BJ (cell line): ENCODE measurements at regions not wholly inside any gene's neighbourhood (a gene's known extent, or its start where the extent isn't known, plus 50 kb on each side); places are given as distances from the start of the nearest gene placed in this dataset.

Source experiments
- CTCF ChIA-PET: fragments of 350-600 bp; formaldehyde crosslinking; extraction: SDS; loops from one replicate; lab custom pipeline; 2021; ENCODE audit warnings: antibody characterized with exemption, inconsistent platforms; lab: Yijun Ruan, JAX
- POLR2A ChIA-PET: fragments of 300-600 bp; sonication (Branson Sonifier 250); formaldehyde crosslinking; extraction: SDS; loops from one replicate; lab custom pipeline; 2021; ENCODE audit warnings: antibody characterized with exemption; lab: Charles Lee
- DNase-seq: peaks from one replicate; pipeline ENCODE4 v3.0.0-alpha.2; 2011; ENCODE audit warnings: low read depth
- H3K27me3 ChIP-seq: 2 replicates; pipeline ENCODE4 v1.6.0; 2011; ENCODE audit warnings: low read length; ENCODE audit not compliant: control insufficient read depth, insufficient read depth
- H3K36me3 ChIP-seq: 2 replicates; pipeline ENCODE4 v1.5.1; 2011; ENCODE audit warnings: low read length; ENCODE audit not compliant: control insufficient read depth, insufficient read depth
- H3K4me3 ChIP-seq: 2 replicates; pipeline ENCODE4 v1.5.1; 2011; ENCODE audit warnings: low read depth, mild to moderate bottlenecking, control low read depth, low read length
- TF ChIP-seq, protein P1 (sequence below): IDR thresholded peaks from 2 replicates; pipeline ENCODE4 v1.5.1; 2011; ENCODE audit warnings: low read depth, mild to moderate bottlenecking, control low read depth, inconsistent platforms, low read length, moderate library complexity; ENCODE audit not compliant: insufficient read depth

DNA sequence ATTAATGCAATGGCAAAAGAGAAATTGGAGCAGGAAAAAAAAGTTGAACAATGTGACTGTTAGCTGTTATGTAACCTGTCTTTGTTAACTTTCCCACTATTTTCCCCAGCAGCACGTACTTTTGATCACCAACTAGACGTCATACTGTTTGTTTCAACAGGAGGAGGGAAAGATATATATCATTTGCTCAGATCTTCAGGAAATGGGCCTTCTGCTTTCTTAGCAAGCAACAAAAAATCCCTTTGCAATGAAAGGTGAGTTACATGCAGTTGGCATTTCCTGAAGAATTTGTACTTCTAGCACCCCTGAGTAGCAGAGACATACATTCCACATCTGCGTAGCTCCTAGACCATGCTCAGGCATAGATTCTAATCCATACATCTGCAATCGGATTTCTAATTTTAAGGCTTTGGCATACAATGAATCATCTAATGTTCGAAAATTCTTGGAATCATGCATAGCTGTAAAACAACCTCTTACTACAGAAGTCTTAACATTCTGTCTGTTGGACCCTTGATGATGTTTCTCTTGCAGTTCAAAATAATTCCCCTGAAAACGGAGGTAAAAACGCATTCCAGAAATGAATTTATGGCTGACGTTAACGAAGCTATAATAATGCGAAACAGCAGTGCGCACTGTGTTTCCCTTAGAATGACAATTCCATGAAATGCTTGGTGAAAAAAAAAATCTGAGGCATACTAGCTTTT lies 286.9 kb upstream of the MGMT start:
- ChIA-PET CTCF (interaction anchor here (1.2 kb wide), 1 partner anchor 53 kb away, joined by 3 read pairs; no protein-coding TSS in a partner anchor), POLR2A (no interaction called here)
- no peaks in the 10 kb centered on the region for H3K27me3 ChIP-seq
- no peak overlapping the region for H3K4me3 ChIP-seq
- TF ChIP-seq, protein P1, sequence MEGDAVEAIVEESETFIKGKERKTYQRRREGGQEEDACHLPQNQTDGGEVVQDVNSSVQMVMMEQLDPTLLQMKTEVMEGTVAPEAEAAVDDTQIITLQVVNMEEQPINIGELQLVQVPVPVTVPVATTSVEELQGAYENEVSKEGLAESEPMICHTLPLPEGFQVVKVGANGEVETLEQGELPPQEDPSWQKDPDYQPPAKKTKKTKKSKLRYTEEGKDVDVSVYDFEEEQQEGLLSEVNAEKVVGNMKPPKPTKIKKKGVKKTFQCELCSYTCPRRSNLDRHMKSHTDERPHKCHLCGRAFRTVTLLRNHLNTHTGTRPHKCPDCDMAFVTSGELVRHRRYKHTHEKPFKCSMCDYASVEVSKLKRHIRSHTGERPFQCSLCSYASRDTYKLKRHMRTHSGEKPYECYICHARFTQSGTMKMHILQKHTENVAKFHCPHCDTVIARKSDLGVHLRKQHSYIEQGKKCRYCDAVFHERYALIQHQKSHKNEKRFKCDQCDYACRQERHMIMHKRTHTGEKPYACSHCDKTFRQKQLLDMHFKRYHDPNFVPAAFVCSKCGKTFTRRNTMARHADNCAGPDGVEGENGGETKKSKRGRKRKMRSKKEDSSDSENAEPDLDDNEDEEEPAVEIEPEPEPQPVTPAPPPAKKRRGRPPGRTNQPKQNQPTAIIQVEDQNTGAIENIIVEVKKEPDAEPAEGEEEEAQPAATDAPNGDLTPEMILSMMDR: no peak
- no peak for DNase-seq
- H3K36me3 ChIP-seq: no peaks in the 10 kb centered on the region

DNA sequence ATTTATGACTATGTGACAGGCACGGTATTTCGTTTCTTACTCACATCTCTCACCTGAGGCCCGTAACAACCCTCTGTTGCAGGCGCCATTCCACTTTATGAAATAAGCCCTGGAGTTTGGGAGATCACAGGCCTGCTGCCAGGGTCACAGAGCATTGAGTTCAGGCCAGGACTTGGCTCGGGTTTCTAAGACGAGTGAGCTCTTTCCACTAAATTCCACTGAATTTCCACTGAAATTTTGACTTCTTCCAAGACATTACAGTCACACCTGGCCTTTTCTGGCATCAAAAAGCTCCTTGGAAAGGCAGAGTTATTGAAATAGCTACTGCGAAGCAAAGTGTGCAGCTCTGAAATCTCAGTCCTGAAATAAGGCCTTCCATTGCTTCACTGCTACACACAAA lies 282.8 kb upstream of the MGMT start:
- CTCF ChIA-PET: no interaction called here

DNA sequence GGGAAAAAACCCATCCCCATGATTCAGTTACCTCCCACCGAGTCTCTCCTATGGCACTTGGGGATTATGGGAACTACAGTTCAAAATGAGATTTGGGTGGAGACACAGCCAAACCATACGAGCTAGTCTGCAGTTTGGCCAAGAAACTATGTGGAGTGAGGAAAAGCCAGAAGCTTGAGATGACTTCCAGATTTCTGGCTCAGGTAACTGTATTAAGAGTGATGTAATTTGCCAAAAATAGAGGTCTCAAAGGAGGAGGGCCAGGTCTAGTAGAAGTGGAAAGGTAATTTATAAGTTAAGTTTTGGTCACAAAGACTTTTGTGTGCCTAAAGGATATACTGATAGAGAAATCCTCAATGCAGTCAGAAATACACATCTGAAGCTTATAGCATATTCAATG lies 279.7 kb upstream of the MGMT start:
- ChIA-PET POLR2A (no interaction called here), CTCF (no interaction called here)
- no peaks in the 10 kb centered on the region for H3K27me3 ChIP-seq
- H3K36me3 ChIP-seq: no peaks in the 10 kb centered on the region
- no peak for DNase-seq
- TF ChIP-seq, protein P1: no peak
- H3K4me3 ChIP-seq: no peak overlapping the region

More for the DNA sequence above, 282.8 kb upstream of the MGMT start:
- Histone ChIP-seq H3K4me3 (no peak overlapping the region), H3K36me3 (no peaks in the 10 kb centered on the region), H3K27me3 (no peaks in the 10 kb centered on the region)
- TF ChIP-seq, protein P1: no peak
- DNase-seq: no peak
- POLR2A ChIA-PET: no interaction called here

DNA sequence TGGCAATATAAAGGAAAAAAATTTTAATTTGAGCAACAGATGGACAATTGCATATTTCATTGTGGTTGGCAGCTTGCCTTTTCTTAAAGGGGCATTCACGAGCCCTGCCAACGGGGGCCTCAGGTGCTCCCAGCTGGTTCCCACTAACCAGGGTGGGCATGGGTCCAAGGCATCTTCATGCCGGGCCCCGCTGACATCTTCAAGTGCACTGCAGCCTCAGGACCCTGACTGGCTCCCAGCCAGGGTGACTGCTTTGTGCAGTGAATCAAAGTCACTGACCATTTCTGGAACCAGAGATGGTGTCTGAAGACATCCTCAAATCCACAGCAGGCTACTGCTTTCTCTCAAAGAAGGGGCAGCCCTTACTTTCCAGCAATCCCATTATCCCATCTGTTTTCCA lies 275.2 kb upstream of the MGMT start:
- no peak overlapping the region for H3K4me3 ChIP-seq
- POLR2A ChIA-PET: no interaction called here
- TF ChIP-seq, protein P1: no peak
- H3K27me3 ChIP-seq: no peaks in the 10 kb centered on the region
- DNase-seq: no peak
- CTCF ChIA-PET: no interaction called here
- no peaks in the 10 kb centered on the region for H3K36me3 ChIP-seq

DNA sequence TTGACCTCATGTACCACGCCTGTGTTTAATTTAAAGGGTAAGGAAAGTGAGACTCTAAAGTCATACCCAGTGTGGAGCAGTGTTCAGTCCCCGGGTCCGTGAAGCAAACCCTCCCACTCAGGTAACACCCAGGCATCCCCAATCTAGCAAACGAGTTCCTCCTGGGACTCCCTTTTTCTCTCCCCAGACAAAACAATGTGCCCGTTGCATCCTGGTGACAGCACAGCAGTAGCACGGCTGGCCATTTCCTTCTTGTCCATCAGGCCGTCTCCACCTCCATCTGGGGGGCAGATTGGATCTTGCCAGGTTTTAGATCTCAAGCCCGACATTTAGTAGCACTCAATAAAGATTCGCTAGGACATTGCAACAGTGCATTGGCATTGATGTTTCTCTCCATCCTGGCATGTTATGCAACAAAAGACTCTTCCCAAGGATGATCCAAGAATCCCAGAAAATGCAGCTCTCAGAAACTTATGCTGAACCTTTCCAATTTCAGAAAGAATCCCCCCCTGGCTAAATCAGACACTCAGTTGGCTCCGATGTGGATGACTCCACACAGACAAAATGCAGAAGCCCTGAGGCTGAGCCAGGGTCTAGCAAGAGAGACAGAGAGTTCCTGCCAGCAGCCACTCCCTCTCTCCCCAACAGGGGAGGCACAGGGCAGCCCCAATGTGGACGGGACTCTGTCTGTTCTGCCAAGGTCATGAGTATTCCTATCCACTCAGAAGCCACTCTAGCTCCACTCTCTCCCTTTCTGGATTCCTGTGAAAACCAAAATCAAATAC lies 274.5 kb upstream of the MGMT start:
- H3K27me3 ChIP-seq: no peaks in the 10 kb centered on the region
- CTCF ChIA-PET: no interaction called here
- no peak overlapping the region for H3K4me3 ChIP-seq
- POLR2A ChIA-PET: no interaction called here
- no peak for DNase-seq
- H3K36me3 ChIP-seq: no peaks in the 10 kb centered on the region
- TF ChIP-seq, protein P1: no peak
